Keratinocyte (primary cell): ENCODE measurements at regions not wholly inside any gene's neighbourhood (a gene's known extent, or its start where the extent isn't known, plus 50 kb on each side); places are given as distances from the start of the nearest gene placed in this dataset.

ENCODE experiments used
- DNase-seq: peaks from one replicate; pipeline ENCODE4 v3.0.0-alpha.2; 2011; ENCODE audit warnings: low read depth, missing footprints, low spot score
- FAIRE-seq: peaks from 2 replicates; lab custom pipeline; 2011; peaks lifted over from hg19 to GRCh38; lab: Jason Lieb, UNC
- H2AFZ ChIP-seq: 2 replicates; pipeline ENCODE4 v1.6.0; 2012; ENCODE audit warnings: low read length, control low read depth, inconsistent platforms; ENCODE audit not compliant: control insufficient read depth
- H3K27ac ChIP-seq: 2 replicates; pipeline ENCODE4 v1.5.1; 2011; ENCODE audit warnings: low read length; ENCODE audit not compliant: control insufficient read depth, insufficient read depth
- H3K27me3 ChIP-seq: 3 replicates; pipeline ENCODE4 v1.6.0; 2011; ENCODE audit warnings: low read length; ENCODE audit not compliant: control insufficient read depth, insufficient read depth; ENCODE audit errors: extremely low read depth
- H3K36me3 ChIP-seq, 2 experiments: 2 replicates in 1 of 2; 3 replicates in 1 of 2; pipeline ENCODE4 v1.5.1; 2011; ENCODE audit warnings: low read length in 2 of 2, mild to moderate bottlenecking in 1 of 2; ENCODE audit not compliant: control insufficient read depth in 2 of 2, insufficient read depth in 2 of 2; ENCODE audit errors: extremely low read depth in 1 of 2
- H3K4me1 ChIP-seq: 3 replicates; pipeline ENCODE4 v1.5.1; 2011; ENCODE audit warnings: low read length; ENCODE audit not compliant: control insufficient read depth, insufficient read depth; ENCODE audit errors: extremely low read depth
- H3K4me2 ChIP-seq: 3 replicates; pipeline ENCODE4 v1.6.0; 2011; ENCODE audit warnings: low read depth, low read length; ENCODE audit not compliant: control insufficient read depth, insufficient read depth; ENCODE audit errors: extremely low read depth
- H3K4me3 ChIP-seq, 3 experiments: fragments of 200-600 bp in 1 of 3; sonication (generic) in 1 of 3; 2 replicates in 2 of 3; 3 replicates in 1 of 3; pipeline ENCODE4 v1.5.1; 2011 to 2016; ENCODE audit warnings: low read length in 3 of 3, mild to moderate bottlenecking in 3 of 3, control low read depth in 2 of 3, inconsistent platforms in 1 of 3, low read depth in 1 of 3, mixed read lengths in 1 of 3, mixed run types in 1 of 3, moderate library complexity in 1 of 3; ENCODE audit not compliant: control insufficient read depth in 2 of 3, insufficient read depth in 2 of 3; ENCODE audit errors: extremely low read depth in 1 of 3
- H3K79me2 ChIP-seq: 2 replicates; pipeline ENCODE4 v1.6.0; 2012; ENCODE audit warnings: low read length; ENCODE audit not compliant: control insufficient read depth, insufficient read depth
- H3K9ac ChIP-seq: 3 replicates; pipeline ENCODE4 v1.6.0; 2011; ENCODE audit warnings: low read length; ENCODE audit not compliant: control insufficient read depth, insufficient read depth; ENCODE audit errors: extremely low read depth
- H3K9me1 ChIP-seq: 3 replicates; pipeline ENCODE4 v1.6.0; 2011; ENCODE audit warnings: low read length; ENCODE audit not compliant: control insufficient read depth, insufficient read depth; ENCODE audit errors: extremely low read depth
- H3K9me3 ChIP-seq: 2 replicates; pipeline ENCODE4 v1.5.1; 2012; ENCODE audit warnings: low read depth, low read length; ENCODE audit not compliant: control insufficient read depth
- H4K20me1 ChIP-seq: 3 replicates; pipeline ENCODE4 v1.6.0; 2011; ENCODE audit warnings: low read length; ENCODE audit not compliant: control insufficient read depth, insufficient read depth; ENCODE audit errors: extremely low read depth
- EZH2 ChIP-seq: IDR thresholded peaks from one replicate; pipeline ENCODE4 v1.6.1; 2012; ENCODE audit warnings: inconsistent platforms, mild to moderate bottlenecking, low read length, moderate library complexity
- dilution Hi-C: fragments of 300-500 bp; cut with MboI; formaldehyde crosslinking; loops from one replicate; pipeline ENCODE4 v1.7.0; 2020; ENCODE audit warnings: low sequenced_read_pairs; ENCODE audit not compliant: extremely low pct_ligation_motif_present
- TF ChIP-seq, protein P1 (sequence below), 3 experiments: IDR thresholded peaks in 1 of 3; conservative IDR thresholded peaks in 1 of 3; optimal IDR thresholded peaks in 1 of 3; 2 replicates in 2 of 3; 3 replicates in 1 of 3; pipeline versions ENCODE3 to v1.5.1; 2011; ENCODE audit warnings: low read length in 3 of 3, mild to moderate bottlenecking in 3 of 3, moderate library complexity in 2 of 3, control low read depth in 1 of 3, inconsistent platforms in 1 of 3; ENCODE audit not compliant: insufficient read depth in 2 of 3; ENCODE audit errors: extremely low read depth in 1 of 3

DNA sequence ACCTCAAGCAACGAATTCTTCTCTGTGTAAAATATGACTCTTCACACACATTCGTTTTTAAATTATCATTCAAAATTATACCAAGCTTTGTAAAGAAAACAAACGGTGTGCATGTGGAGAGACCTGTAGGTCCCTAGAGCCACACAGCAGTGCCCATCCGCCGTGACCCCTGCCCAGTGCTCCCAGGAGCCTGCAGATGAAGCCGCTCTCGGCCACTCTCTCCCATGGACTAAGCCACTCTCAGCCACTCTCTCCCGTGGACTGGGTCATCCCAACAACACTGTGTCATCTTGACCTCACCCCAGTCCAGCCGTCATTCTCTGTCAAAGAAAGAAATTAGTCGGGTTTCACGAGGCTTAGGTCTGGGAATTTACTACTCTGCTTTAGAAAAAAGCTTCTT is 391.6 kb downstream of the BRD1 start:
- H2AFZ ChIP-seq, result no peak overlapping the region
- TF ChIP-seq, protein P1, sequence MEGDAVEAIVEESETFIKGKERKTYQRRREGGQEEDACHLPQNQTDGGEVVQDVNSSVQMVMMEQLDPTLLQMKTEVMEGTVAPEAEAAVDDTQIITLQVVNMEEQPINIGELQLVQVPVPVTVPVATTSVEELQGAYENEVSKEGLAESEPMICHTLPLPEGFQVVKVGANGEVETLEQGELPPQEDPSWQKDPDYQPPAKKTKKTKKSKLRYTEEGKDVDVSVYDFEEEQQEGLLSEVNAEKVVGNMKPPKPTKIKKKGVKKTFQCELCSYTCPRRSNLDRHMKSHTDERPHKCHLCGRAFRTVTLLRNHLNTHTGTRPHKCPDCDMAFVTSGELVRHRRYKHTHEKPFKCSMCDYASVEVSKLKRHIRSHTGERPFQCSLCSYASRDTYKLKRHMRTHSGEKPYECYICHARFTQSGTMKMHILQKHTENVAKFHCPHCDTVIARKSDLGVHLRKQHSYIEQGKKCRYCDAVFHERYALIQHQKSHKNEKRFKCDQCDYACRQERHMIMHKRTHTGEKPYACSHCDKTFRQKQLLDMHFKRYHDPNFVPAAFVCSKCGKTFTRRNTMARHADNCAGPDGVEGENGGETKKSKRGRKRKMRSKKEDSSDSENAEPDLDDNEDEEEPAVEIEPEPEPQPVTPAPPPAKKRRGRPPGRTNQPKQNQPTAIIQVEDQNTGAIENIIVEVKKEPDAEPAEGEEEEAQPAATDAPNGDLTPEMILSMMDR (optimal IDR thresholded peaks at IDR 0.05 in 1 of 3, IDR thresholded peaks at IDR 0.05 in 1 of 3, conservative IDR thresholded peaks at IDR 0.05 in 1 of 3; ENCODE audit: extremely low read depth in 1 of 3, insufficient read depth in 2 of 3, low read length in 3 of 3), result no peak
- TF ChIP-seq EZH2, result no peak
- dilution Hi-C loops, result no loop called here
- no peak overlapping the region for H3K4me3 ChIP-seq
- no peak for FAIRE-seq
- no peak overlapping the region for H3K9ac ChIP-seq
- no peaks in the 10 kb centered on the region for H3K4me1 ChIP-seq
- no peaks in the 10 kb centered on the region for H3K36me3 ChIP-seq
- H3K27me3 ChIP-seq, result no peaks in the 10 kb centered on the region
- H3K79me2 ChIP-seq, result no peaks in the 10 kb centered on the region
- no peaks in the 10 kb centered on the region for H4K20me1 ChIP-seq
- H3K4me2 ChIP-seq, result no peak overlapping the region
- no peak for DNase-seq
- peaks cover 27% of the 10 kb centered on the region for H3K9me3 ChIP-seq
- H3K9me1 ChIP-seq, result no peaks in the 10 kb centered on the region
- no peak overlapping the region for H3K27ac ChIP-seq

DNA sequence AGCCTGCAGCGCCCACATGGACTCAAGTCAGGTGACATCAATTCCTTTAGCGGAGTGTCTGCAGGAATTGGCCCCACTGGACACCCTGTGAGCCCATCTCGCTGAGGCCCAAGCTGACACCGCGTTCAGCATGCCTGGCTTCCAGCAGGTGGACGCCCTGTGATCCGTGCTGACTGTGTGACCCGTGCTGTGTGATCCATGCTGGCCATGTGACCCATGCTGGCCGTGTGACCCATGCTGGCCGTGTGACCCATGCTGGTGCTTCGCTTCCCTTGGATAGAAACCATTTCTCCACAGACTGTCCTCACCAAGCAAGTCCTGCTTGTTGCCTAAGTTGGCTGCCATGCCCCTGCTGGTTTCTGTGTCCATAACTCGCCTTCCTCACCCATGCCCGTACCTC is 392.1 kb downstream of the BRD1 start:
- TF ChIP-seq, protein P1 (optimal IDR thresholded peaks at IDR 0.05 in 1 of 3, IDR thresholded peaks at IDR 0.05 in 1 of 3, conservative IDR thresholded peaks at IDR 0.05 in 1 of 3; ENCODE audit: extremely low read depth in 1 of 3, insufficient read depth in 2 of 3, low read length in 3 of 3), result no peak
- no peak for TF ChIP-seq EZH2
- Histone ChIP-seq H4K20me1 (no peaks in the 10 kb centered on the region), H3K27me3 (no peaks in the 10 kb centered on the region), H3K79me2 (no peaks in the 10 kb centered on the region), H3K9me1 (no peaks in the 10 kb centered on the region), H3K4me3 (no peak overlapping the region), H3K27ac (no peak overlapping the region), H3K9ac (no peak overlapping the region), H3K9me3 (peaks cover 24% of the 10 kb centered on the region), H3K36me3 (no peaks in the 10 kb centered on the region), H2AFZ (no peak overlapping the region), H3K4me1 (no peaks in the 10 kb centered on the region), H3K4me2 (no peak overlapping the region)
- FAIRE-seq, result no peak
- dilution Hi-C loops, result no loop called here
- no peak for DNase-seq
